HT-29 (cell line): ENCODE measurements at regions not wholly inside any gene's neighbourhood (a gene's known extent, or its start where the extent isn't known, plus 50 kb on each side); places are given as distances from the start of the nearest gene placed in this dataset.

Source experiments
- DNase-seq: peaks from one replicate; pipeline ENCODE4 v3.0.0-alpha.2; 2015; ENCODE audit warnings: low spot score

DNA sequence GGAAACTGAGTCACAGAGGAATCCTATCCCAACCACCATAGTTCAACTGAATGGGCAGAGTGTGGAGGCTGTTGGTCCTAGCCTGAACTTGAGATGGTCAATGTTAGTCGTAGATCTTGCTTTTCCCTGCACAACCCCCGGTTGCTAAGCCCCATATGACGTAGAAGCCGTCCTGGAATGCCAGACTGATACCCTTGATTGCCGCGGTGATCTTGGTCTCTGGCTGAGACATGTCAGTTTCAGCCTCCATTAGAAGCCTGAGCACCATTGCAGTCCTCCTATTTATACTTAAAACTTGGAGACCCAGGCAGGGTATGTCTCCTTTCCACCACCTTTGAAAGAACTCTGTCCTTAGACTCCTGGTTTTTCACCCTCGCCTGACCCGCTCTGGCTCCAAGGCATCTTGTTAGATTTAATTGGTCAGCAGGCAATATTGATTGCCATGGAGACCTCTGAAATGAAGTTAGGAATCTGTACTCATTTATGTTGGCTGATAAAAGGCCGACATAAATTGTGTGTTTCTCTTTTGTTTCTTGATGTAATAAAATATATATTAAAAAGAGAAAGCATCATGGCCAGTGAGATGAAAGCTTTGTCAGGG, 53.4 kb downstream of the RPLP1 start:
- no peak for DNase-seq

DNA sequence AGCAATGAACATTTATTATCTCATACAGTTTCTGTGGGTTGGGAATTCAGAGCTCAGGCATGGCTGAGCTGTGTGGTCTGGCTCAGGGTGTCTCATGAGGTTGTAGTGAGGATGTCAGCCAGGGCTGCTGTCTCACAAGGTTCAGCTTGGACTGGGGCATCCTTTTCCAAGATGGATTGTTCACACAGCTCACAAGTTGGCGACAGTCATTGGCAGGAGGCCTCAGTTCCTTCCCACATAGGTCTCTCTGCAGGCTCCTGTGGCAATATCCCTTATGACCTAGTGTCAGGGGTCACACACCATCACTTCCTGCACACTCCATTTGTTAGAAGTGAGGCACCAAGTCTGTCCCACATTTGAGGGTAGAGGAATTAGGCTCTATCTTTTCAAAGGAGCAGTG, 56.0 kb downstream of the RPLP1 start:
- DNase-seq = no peak

DNA sequence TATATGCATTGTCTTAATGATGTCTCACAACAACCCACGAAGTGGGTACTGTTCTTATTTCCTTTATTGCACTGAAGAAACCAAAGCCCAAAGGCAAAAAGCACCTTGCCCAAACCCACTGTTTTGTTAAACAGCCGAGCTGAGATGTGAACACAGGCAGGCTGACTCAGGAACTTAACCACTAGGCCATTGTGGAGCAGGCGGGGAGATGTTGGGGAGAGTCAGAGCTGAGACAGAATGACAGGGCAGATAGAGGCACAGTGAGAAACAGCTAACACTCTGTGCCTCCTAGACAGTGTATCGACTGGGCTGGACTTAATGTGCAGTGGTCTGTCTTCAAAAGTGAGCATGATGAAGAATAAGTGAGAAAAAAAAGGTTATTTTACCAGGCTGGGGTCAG, 56.5 kb downstream of the RPLP1 start:
- no peak for DNase-seq

DNA sequence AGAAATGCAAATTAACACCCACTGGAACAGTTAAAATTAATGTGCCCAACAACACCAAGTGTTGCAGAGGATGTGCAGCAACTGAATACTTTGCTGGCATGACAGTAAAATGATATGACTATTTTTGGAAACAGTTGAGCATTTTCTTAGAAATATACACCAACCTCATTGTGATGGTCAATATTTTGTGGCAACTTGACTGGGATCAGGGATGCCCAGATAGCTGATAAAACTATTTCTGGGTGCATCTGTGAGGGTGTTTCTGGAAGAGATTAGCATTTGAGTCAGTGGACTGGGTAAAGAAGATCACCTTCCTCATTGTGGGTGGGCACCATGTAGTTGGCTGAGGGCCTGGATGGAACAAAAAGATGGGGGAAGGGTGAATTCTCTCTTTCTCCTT, 57.9 kb downstream of the RPLP1 start:
- no peak for DNase-seq

DNA sequence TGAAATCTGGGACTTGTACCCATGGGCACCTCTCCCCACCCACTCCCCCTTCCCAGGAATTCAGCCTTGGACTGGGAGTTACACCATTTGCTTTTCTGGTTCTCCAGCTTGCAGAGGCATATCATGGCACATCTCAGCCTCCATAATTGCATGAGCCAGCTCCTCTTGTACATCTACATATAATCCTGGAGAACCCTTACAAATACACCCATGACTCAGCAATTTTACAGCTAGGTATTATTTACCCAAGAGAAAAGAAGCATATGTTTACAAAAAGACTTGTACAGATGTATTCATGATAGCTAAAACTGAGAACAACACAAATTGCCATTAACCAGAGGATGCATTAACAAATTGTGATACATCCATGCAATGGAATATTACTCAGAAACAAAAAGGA, 58.4 kb downstream of the RPLP1 start:
- no peak for DNase-seq

DNA sequence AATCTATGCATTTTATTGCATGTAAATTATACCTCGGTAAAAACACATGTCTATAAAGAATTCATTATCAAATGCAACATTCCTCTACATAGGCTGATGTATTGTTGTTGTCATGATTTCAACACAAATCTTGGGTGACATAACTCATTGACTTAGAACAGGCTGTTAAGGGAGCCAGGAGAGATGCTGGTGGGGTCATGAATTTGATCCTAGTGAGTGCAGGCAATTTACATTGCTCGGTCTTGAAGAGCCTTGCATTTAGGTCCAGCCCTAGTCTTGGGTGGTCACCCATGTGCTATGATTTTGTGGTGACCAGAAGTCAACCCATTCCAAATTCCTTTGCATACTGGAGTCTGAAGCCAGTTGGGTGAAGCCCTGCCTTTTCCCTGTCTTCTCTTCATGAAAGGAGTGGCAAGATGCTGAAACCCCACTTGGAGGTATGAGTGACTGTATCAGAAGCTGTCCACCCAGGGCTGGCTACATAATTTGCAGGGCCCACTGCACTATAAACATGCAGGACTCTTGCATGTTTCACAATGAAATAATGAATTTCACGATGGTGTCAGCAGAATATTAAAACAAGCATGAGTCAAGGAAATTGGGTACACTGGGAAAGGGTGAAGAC, 59.2 kb downstream of the RPLP1 start:
- DNase-seq = no peak

DNA sequence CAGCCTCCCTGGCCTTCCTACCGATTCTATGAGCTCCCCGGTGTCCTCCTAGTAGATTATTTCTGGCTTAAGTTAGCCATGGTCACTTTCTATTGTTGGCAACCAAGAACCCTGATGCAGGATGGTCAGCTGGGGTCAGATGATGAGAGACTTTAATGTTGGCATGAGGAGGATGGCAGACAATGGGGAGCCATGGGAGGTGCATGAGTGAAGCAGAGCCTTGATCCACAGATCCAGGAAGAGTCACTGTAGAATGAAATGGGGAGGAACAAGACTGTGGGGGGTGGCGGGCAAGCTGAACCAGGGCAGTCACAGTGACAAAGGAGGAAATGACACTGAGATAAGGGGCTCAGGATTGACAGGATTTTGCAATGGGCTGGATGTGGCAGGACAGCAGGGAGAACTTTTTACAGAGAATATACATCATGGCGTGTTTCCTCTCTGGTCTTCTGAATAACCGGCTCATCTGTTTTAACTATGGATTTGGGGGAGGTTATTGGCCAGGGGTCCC, 60.9 kb downstream of the RPLP1 start:
- DNase-seq = no peak

DNA sequence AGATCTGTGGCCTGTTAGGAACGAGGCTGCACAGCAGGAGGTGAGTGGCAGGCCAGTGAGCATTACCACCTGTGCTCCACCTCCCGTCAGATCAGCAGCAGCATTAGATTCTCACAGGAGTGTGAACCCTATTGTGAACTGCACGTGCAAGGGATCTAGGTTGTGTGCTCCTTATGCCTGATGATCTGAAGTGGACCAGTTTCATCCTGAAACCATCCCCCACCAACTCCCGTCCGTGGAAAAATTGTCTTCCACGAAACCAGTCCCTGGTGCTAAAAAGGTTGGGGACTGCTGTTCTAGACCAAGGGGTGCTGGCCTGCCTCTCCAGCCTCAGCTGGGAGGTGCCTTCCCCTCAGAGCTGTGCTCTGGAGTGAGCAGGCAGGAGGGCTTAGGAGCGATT, 61.4 kb downstream of the RPLP1 start:
- DNase-seq = no peak

DNA sequence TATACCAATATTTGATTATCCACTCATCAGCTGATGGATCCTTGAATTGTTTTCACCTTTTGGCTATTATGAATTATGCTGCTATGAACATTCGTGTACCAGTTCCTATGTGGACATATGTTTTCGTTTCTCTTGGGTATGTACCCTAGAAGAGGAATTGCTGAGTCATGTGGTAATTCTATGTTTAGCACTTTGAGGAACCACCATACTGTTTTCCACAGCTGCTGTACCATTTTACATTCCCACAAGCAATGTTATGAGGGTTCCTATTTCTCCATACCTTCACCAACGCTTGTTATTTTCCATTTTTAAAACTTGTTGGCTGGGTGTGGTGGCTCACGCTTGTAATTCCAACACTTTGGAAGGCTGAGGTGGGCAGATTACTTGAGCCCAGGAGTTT, 62.9 kb downstream of the RPLP1 start:
- DNase-seq = no peak

DNA sequence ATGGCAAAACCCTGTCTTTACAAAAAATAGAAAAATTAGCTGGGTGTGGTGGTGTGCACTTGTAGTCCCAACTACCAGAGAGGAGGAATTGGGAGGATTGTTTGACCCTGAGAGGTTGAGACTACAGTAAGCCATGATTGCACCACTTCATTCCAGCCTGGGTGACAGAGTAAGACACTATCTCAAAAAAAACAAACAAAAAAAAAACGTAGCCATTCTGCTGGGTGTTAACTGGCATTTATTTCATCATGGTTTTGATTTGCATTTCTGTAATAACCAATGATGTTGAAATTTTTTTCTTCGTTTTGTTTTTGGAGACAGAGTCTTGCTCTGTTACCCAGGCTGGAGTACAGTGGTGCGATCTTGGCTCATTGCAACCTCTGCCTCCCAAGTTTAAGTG, 63.3 kb downstream of the RPLP1 start:
- no peak for DNase-seq

DNA sequence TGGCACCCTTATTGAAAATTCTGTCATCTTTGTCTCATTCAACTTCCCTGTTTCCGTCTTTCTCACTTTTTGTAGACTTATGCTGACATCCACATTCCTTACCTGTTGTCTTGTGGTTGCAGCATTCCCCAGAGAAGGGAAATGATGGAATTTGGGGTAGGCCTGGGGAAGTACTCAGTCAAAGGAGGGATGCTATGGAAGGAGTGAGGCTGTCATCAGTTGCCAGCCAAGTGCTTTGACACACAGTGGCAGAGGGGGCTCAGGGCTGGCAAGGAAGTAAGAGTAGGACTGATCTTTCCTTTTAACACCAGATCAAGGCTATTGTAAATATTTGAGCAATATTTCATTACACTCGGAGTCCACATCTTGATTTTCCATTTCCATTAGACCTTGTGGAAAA, 64.4 kb downstream of the RPLP1 start:
- DNase-seq = no peak

DNA sequence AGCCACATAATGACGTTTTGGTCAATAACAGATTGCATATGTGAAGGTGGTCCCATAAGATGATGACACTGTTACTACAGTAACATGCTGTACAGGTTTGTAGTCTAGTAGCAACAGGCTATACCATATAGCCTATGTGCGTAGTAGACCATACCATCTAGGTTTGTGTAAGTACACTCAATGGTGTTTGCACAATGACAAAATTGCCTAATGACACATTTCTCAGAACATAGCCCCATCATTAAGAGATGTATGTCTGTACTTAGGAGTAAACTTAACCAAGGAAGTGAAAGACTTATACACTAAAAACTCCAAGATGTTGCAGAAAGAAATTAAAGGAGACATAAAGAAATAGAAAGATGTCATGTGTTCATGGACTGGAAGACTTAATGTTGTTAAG, 66.2 kb downstream of the RPLP1 start:
- no peak for DNase-seq

DNA sequence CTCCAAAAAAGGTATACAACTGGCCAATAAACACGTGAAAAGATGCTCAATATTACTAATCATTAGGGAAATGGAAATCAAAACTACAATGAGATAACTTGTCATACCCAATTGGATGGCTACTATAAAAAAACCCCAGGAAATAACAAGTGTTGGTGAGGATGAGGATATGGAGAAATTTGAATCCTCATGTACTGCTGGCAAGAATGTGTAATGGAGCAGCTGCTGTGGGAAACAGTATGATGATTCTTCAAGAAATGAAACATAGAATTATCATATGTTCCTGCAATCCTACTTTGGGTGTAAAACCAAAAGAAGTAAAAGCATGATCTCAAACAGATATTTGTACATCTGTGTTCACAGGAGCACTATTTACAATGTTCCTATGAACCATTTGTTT, 67.4 kb downstream of the RPLP1 start:
- no peak for DNase-seq

DNA sequence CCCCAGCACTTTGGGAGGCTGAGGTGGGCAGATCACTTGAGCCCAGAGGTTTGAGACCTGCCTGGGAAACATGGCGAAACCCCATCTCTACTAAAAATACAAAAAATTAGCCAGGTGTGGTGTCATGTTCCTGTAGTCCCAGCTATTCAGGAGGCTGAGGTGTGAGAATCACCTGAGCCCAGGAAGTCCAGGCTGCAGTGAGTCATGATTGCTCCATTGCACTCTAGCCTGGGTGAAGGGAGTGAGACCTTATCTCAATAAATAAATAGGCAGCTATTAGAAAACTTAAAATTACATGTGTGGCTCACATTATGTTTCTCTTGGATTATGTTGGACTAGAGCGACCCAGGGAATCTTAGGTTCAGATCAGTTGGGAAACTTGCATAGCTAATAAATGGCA, 69.7 kb downstream of the RPLP1 start:
- DNase-seq = peak; percentile 26

DNA sequence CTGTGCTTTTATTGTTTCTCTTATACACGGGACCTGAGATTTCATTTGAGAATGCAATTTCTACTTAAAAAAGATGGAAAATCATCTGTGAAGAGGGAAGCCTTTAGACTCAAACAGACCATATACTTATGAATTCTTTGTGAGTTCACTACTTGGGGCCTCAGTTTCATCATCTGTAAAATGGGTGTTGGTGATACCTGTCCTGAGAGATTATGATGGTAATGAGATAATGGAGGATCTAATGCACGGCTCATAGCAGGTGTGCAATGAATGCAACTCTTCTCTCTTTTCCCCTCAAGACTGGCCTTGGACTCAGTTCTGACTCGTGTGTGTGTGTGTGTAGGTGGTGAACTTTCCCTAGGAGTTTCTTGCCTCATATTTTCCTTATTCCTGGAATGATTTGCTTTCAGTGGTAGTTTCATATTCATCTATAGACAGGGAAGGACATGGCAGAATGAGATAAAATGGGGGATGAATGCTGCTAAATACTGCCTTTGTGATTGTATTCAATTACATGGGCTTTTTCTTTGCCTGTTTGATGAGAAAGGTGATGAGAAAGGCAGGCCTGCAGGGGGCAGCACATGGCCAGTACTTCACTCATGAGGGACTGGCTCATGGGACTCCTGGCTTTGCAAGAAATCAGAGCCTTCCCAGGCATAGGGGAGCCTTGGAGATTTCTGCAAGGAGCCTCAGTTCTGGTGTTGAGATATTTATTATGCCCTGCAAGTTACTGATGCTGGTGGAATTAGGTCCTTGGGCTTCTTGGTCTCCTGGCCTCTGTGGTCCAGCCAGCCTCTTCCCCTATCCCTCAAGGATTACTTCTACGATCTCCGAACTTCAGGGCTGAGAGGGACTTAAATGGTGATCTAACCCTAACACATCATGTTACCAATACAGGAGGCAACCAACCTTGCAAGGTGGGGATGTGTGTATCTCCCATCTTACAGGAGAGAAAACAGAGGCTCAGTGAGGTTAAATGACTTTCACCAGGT, 70.7 kb downstream of the RPLP1 start:
- peak; percentile 94 for DNase-seq

DNA sequence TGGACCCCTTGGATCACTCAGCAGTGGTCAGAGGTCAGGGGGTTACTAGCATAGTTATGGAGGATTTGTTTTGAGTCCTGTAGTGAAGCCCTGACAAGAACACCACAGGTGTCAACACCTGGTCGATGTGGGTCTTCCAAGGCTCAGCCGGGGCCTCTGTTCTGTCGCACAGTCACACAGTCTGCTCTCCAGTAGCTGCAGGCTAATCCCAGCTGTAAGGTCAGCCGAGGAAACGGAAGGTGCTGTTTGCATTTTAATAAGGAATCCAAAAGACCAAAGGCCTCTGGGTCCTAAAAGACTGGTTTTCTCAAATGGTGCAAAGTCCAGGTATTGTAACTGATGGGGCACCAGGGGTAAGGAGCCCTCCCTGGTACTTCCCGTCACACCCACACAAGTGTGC, 71.7 kb downstream of the RPLP1 start:
- DNase-seq = peak; percentile 52

DNA sequence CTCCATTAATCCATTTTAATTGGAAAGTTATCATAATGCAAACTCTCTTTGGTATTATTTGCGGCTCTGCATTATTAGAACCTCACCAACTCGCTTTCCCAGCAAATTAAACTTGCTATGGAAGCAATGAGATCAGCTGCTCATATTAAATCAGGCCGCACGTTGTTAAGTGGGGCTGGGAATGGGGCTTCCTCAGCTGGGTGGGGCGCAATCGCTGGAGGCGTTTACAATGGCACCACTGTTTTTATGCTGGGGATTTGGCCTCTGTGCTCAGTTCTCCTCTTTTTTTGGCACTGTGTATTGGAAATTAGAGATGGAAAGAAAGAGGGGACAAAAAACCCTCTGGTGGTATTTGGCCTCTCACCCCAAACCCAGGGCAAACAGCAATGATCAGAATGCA, 72.2 kb downstream of the RPLP1 start:
- DNase-seq = no peak

DNA sequence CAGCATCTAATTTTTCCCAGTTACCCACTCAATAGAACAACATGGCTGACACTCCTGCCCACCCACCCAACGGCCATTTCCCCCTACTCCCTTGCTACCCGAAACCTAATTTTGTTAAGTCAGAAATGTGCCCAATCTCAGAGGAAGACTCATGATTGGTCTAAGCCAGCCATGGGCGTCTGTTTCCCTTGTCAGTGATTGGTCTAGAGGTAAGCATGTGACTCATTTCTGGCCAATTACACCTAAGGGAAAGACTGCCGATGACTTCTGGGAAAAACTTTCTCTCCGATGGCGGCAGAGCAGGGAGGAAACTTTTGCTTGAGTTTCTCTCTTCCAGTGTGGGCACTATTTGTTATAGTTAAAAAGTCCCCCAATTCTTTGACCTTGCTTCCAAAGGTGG, 72.9 kb downstream of the RPLP1 start:
- no peak for DNase-seq

DNA sequence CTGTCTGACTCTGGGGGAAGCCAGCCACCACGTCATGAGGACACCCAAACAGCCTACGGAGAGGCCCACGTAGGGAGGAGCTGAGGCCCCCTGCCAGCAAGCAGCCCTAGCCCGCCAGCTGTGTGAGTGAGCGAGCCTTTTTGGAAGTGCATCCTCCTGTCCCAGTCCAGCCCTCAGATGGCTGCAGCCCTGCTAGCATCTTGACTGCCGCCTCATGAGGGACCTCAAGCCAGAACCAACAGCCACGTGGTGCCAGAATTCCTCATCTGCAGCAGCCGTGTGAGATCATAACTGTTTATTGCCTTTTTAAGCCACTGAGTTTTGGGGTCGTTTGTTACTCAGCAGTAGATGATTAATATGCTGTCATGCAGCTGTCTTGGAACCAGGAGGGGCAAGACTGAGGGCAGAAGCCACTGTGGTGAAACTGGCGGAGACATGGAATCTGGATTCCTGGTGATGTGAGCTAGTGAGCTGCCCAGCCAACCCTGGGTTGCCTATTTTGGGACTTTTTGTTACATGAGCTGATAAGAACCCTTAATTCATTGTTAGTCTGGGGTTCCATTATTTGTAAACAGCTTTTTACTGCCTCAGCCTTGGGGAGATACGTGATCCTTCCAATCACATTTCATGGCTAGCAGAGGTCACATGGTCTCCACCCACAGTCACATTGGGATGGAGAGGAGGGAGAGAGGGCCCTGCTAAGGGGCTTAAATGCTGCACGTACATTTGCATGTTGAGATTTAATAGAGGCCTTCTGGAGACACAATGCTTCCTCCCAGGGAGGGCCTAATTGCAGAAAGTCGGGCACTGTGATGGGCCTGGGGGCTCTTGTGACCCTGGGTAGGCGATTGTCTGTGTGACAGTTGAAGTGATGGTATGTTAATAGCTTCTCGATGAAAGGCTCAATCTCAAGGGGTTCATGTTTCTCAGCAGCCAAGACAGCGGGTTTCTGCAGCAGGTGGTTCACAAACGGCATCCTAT, 73.8 kb downstream of the RPLP1 start:
- DNase-seq = no peak

DNA sequence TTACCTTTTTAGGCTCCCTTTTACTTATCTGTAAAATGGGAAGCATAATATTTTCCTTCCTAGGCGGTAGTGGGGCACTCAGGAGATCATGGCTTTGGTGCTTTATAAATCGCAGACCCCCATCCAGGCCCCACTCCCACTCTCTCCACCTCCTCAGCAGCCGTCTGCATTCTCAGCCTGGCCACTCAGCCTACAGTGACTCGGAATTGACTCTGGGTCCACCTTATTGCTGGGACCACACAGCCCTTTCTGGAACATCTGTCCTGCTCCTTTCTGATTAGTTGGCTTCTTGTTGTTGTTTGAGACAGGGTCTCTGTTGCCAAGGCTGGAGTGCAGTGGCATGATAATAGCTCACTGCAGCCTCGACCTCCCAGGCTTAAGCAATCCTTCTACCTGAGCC, 76.5 kb downstream of the RPLP1 start:
- no peak for DNase-seq

DNA sequence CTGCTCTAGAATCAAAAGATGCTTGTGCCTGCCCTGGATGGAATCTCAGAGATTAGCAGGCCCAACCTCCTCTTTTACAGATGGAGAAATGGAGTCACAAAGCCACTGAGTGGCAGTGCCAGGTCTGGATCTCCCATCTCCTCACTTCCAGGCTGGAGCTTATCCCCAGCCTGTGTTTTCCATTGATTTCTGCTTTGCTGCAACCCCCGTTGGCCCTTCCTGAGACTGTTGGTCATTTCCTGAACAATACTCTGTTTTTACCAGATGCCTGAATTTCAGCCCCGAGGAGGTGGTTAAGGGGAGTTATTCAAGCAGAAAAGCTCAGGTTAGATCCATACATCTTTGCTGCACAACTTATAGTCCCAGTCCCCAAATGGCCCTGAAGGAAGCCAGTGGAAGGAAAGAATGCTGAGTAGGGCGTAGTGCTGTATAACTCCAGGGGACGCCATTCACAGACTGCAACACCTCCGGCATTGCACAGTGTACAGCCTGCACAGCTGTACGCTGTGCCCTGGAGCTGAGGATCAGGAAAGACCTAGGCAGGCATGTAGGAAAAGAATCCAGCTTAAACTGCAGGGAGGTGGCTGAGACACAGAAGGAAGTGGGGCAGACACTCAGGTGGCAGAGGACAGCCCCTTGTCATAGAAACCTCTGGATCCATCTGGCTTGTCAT, 77.5 kb downstream of the RPLP1 start:
- no peak for DNase-seq
